Panc1 (cell line): ENCODE measurements at regions not wholly inside any gene's neighbourhood (a gene's known extent, or its start where the extent isn't known, plus 50 kb on each side); places are given as distances from the start of the nearest gene placed in this dataset.
A peak's percentile ranks its signal among the peaks of the same experiment; 100 is the strongest.

Experiments used
- ATAC-seq: fragments of 200-7000 bp; cut with Tn5 transposase; 2 replicates; pipeline ENCODE4 v1.9.1; 2020; ENCODE audit warnings: mild to moderate bottlenecking, moderate library complexity
- BruUV-seq: library from RNA; stranded (reverse); fragments of 400-500 nt; replicated peaks from 2 replicates; lab custom pipeline; 2021; lab: Mats Ljungman, UMichigan
- CTCF ChIA-PET: fragments of 300-600 bp; sonication (Branson Sonifier 250); formaldehyde crosslinking; loops from one replicate; lab custom pipeline; 2022; ENCODE audit warnings: antibody characterized with exemption; lab: Charles Lee
- POLR2A ChIA-PET: fragments of 300-600 bp; sonication (Branson Sonifier 250); formaldehyde crosslinking; loops from one replicate; lab custom pipeline; 2022; ENCODE audit warnings: antibody characterized with exemption; lab: Charles Lee
- DNase-seq: peaks from one replicate; pipeline ENCODE4 v3.0.0-alpha.2; 2010; ENCODE audit warnings: low read depth, low spot score
- H3K27ac ChIP-seq: 2 replicates; pipeline ENCODE4 v1.5.1; 2011; ENCODE audit warnings: mild to moderate bottlenecking, low read length, inconsistent platforms
- H3K27me3 ChIP-seq: fragments of 200-500 bp; sonication (Bioruptor generic); 2 replicates; pipeline ENCODE4 v1.6.0; 2014; ENCODE audit warnings: low read length, inconsistent platforms; ENCODE audit not compliant: control insufficient read depth, insufficient read depth
- H3K36me3 ChIP-seq: fragments of 200-500 bp; sonication (Bioruptor generic); 2 replicates; pipeline ENCODE4 v1.5.1; 2014; ENCODE audit warnings: inconsistent platforms, mild to moderate bottlenecking, low read length, moderate library complexity; ENCODE audit not compliant: control insufficient read depth, insufficient read depth
- H3K4me1 ChIP-seq: 2 replicates; pipeline ENCODE4 v1.5.1; 2011; ENCODE audit warnings: inconsistent platforms, mild to moderate bottlenecking, low read length, moderate library complexity; ENCODE audit not compliant: control insufficient read depth, insufficient read depth
- H3K4me3 ChIP-seq, 2 experiments: 2 replicates each; pipeline ENCODE4 v1.5.1; 2011 to 2012; ENCODE audit warnings: low read depth in 2 of 2, low read length in 2 of 2, mild to moderate bottlenecking in 2 of 2, inconsistent platforms in 1 of 2, moderate library complexity in 1 of 2
- H3K9me3 ChIP-seq: fragments of 200-500 bp; sonication (Bioruptor generic); 2 replicates; pipeline ENCODE4 v1.5.1; 2014; ENCODE audit warnings: low read depth, mild to moderate bottlenecking, inconsistent platforms, low read length, moderate library complexity; ENCODE audit not compliant: control insufficient read depth, insufficient read depth
- POLR2AphosphoS5 ChIP-seq: IDR thresholded peaks from 2 replicates; pipeline ENCODE4 v1.6.1; 2012; ENCODE audit warnings: mild to moderate bottlenecking, low read depth, low read length, moderate library complexity
- SIN3A ChIP-seq: IDR thresholded peaks from 2 replicates; pipeline ENCODE4 v1.6.1; 2012; ENCODE audit warnings: low read depth, mild to moderate bottlenecking, low read length, moderate library complexity, borderline replicate concordance; ENCODE audit not compliant: insufficient read depth
- TCF7L2 ChIP-seq: IDR thresholded peaks from 2 replicates; pipeline ENCODE4 v1.6.1; 2011; ENCODE audit warnings: mild to moderate bottlenecking, low read depth, low read length, inconsistent platforms
- in situ Hi-C: cut with HindIII; loops from 2 replicates; pipeline ENCODE4 v1.10.0; 2016; ENCODE audit warnings: low sequenced_read_pairs, low pct_unique_long_range_greater_than_20kb
- intact Hi-C: fragments of 100-400 bp; cut with micrococcal nuclease; formaldehyde crosslinking; loops from one replicate; pipeline ENCODE4 v1.10.0; 2022; ENCODE audit not compliant: unreplicated experiment
- TF ChIP-seq, protein P1 (sequence below): fragments of 450-650 bp; IDR thresholded peaks from 2 replicates; pipeline ENCODE4 v1.5.1; 2017; ENCODE audit warnings: mild to moderate bottlenecking
- TF ChIP-seq, protein P2 (sequence below), 2 experiments: IDR thresholded peaks; 2 replicates each; pipeline ENCODE4 v1.6.1; 2011 to 2012; ENCODE audit warnings: low read depth in 2 of 2, control low read depth in 1 of 2, low read length in 1 of 2, mild to moderate bottlenecking in 1 of 2, moderate library complexity in 1 of 2; ENCODE audit not compliant: insufficient read depth in 1 of 2

DNA sequence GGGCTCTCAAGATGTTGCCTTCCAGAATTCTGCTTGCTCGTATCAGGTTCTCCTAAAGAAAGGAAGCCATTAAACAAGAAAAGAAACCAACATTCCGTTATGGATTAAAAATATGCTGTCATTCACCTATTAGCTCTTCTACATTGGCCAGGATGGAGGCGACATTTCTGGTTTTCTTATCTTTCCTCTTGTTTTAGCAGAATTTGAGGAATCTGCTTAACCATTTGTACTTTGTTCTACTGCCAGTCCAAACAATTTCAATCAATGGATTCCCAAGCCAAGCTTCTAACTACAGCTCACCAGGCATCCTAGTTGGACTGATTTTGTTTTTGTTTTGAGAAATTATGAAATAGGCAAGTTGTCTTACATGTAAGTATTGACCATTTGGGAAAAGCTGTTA is 164.6 kb upstream of the TSC22D2 start:
- ATAC-seq (no peak), DNase-seq (no peak)
- ChIA-PET POLR2A (no interaction called here), CTCF (no interaction called here)
- in situ Hi-C loops, result no loop called here
- H3K4me3 ChIP-seq, result no peak overlapping the region
- no TSS peak for BruUV-seq
- no peaks in the 10 kb centered on the region for H3K27me3 ChIP-seq
- no peaks in the 10 kb centered on the region for H3K36me3 ChIP-seq
- peaks cover 12% of the 10 kb centered on the region for H3K4me1 ChIP-seq
- H3K9me3 ChIP-seq, result no peaks in the 10 kb centered on the region
- no peak for TF ChIP-seq TCF7L2
- no peak for TF ChIP-seq POLR2AphosphoS5
- TF ChIP-seq SIN3A, result no peak
- TF ChIP-seq, protein P1, sequence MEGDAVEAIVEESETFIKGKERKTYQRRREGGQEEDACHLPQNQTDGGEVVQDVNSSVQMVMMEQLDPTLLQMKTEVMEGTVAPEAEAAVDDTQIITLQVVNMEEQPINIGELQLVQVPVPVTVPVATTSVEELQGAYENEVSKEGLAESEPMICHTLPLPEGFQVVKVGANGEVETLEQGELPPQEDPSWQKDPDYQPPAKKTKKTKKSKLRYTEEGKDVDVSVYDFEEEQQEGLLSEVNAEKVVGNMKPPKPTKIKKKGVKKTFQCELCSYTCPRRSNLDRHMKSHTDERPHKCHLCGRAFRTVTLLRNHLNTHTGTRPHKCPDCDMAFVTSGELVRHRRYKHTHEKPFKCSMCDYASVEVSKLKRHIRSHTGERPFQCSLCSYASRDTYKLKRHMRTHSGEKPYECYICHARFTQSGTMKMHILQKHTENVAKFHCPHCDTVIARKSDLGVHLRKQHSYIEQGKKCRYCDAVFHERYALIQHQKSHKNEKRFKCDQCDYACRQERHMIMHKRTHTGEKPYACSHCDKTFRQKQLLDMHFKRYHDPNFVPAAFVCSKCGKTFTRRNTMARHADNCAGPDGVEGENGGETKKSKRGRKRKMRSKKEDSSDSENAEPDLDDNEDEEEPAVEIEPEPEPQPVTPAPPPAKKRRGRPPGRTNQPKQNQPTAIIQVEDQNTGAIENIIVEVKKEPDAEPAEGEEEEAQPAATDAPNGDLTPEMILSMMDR, result no peak
- TF ChIP-seq, protein P2, sequence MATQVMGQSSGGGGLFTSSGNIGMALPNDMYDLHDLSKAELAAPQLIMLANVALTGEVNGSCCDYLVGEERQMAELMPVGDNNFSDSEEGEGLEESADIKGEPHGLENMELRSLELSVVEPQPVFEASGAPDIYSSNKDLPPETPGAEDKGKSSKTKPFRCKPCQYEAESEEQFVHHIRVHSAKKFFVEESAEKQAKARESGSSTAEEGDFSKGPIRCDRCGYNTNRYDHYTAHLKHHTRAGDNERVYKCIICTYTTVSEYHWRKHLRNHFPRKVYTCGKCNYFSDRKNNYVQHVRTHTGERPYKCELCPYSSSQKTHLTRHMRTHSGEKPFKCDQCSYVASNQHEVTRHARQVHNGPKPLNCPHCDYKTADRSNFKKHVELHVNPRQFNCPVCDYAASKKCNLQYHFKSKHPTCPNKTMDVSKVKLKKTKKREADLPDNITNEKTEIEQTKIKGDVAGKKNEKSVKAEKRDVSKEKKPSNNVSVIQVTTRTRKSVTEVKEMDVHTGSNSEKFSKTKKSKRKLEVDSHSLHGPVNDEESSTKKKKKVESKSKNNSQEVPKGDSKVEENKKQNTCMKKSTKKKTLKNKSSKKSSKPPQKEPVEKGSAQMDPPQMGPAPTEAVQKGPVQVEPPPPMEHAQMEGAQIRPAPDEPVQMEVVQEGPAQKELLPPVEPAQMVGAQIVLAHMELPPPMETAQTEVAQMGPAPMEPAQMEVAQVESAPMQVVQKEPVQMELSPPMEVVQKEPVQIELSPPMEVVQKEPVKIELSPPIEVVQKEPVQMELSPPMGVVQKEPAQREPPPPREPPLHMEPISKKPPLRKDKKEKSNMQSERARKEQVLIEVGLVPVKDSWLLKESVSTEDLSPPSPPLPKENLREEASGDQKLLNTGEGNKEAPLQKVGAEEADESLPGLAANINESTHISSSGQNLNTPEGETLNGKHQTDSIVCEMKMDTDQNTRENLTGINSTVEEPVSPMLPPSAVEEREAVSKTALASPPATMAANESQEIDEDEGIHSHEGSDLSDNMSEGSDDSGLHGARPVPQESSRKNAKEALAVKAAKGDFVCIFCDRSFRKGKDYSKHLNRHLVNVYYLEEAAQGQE (IDR thresholded peaks at IDR 0.05; ENCODE audit: insufficient read depth in 1 of 2, low read depth in 2 of 2, low read length in 1 of 2), result no peak
- intact Hi-C loops, result no loop called here
- H3K27ac ChIP-seq, result peak overlapping the region; percentile 1; the same call in 1 of the 2 replicates

DNA sequence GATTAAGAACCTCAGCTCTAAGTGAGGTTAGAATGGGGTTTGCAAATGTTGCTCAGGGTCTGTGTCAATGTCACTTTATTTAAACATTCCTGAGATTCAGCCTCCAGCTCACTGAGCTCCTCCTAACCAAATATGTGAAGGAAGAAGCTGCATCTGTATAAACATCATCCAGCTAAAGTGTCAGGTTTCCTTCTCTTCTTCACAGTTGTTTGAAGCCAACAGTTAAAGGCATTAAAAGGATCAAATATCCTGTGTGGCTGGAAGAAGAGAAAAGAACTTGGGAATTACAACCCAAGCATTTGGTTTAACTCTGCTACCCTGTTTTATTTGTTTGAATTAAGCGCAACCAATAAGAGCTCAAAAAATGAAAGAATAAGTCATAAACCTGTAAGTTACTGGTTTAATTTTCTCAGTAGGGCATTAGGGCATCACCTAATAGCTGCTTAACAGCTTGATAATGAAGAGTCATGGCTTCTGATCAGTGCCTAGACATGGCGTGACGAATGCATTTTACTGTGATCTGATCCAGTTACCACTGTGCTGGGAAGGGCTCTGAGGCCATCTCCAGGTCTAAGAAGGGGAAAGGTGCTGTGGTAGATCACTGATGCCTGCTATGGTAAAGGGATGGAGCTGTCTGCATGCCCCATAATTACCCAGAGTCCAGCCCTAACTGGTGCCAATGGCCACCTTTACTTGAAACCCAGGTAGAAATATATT is 165.7 kb upstream of the TSC22D2 start:
- no peak overlapping the region for H3K4me3 ChIP-seq
- no peak for DNase-seq
- BruUV-seq, result no TSS peak
- in situ Hi-C loops, result no loop called here
- POLR2A ChIA-PET, result no interaction called here
- TF ChIP-seq SIN3A, result no peak
- TF ChIP-seq, protein P2 (IDR thresholded peaks at IDR 0.05; ENCODE audit: insufficient read depth in 1 of 2, low read depth in 2 of 2, low read length in 1 of 2), result no peak
- TF ChIP-seq, protein P1, result no peak
- no peak for TF ChIP-seq POLR2AphosphoS5
- no peak for TF ChIP-seq TCF7L2
- intact Hi-C loops, result no loop called here
- no peaks in the 10 kb centered on the region for H3K9me3 ChIP-seq
- H3K27me3 ChIP-seq, result no peaks in the 10 kb centered on the region
- peaks cover 10% of the 10 kb centered on the region; the same call in 1 of the 2 replicates for H3K4me1 ChIP-seq
- CTCF ChIA-PET, result interaction anchor here (1.0 kb wide), 1 partner anchor 107 kb away, joined by 5 read pairs; no protein-coding TSS in a partner anchor
- no peak for ATAC-seq
- H3K27ac ChIP-seq, result peak overlapping the region; percentile 0; the same call in 1 of the 2 replicates
- H3K36me3 ChIP-seq, result no peaks in the 10 kb centered on the region
